ENCODE measurements at regions not wholly inside any gene's neighbourhood (a gene's known extent, or its start where the extent isn't known, plus 50 kb on each side); places are given as distances from the start of the nearest gene placed in this dataset.

DNA sequence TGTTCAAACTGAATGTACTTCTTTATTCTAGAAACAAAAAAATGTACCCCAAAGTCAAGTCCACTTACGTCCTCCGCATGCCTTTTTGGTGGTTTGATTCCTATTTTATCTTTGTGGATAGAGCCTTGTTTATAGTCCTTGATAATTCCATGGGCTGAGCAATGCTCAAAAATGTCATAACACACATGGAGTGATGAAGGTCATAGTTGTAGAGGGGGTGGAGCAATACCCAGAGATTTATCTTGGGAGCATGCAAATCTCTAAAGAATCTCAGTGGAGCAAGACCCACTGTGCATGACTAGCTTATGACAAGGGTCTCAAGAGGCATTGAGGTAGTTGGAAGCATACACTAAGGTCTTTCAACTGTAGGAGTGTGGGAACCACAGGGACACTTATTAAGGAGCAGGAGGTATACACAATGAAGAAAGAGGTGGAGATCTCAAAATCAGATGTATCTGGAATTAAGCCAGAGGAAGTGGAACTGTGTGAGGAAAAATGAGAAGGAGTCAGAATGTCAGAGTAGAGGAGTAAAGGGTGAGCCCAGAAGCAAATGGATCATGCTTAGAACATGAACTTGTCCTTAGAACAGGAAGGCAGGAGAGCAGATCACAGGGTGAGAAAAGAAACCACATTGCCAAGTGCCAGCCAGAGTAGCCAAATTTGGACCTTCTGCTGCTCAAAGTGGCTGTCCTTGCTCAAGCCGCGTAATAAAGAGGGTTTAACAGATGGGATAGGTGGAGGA lies 68.1 kb upstream of the STK39 start:
- intact Hi-C loops (cut with DNase I): no loop called here
- FAIRE-seq (no peak), DNase-seq (no peak)
- Histone ChIP-seq H3K9me3 (ENCODE audit: control insufficient read depth in 2 of 3, insufficient read depth in 1 of 3, low read length in 3 of 3) (no peaks in the 10 kb centered on the region), H3K4me1 (ENCODE audit: control insufficient read depth in 2 of 3, insufficient read depth in 2 of 3, low read depth in 1 of 3, low read length in 3 of 3) (no peaks in the 10 kb centered on the region), H3K27ac (ENCODE audit: low read depth in 2 of 2, low read length in 2 of 2) (no peak overlapping the region), H3K36me3 (ENCODE audit: control insufficient read depth in 2 of 3, insufficient read depth in 3 of 3, low read length in 3 of 3) (no peaks in the 10 kb centered on the region), H3K4me3 (ENCODE audit: low read length in 3 of 3) (no peak overlapping the region), H3K9ac (ENCODE audit: low read length in 3 of 3) (no peak overlapping the region), H3K27me3 (ENCODE audit: control insufficient read depth, insufficient read depth, low read length) (no peaks in the 10 kb centered on the region)
- TF ChIP-seq, protein P1, sequence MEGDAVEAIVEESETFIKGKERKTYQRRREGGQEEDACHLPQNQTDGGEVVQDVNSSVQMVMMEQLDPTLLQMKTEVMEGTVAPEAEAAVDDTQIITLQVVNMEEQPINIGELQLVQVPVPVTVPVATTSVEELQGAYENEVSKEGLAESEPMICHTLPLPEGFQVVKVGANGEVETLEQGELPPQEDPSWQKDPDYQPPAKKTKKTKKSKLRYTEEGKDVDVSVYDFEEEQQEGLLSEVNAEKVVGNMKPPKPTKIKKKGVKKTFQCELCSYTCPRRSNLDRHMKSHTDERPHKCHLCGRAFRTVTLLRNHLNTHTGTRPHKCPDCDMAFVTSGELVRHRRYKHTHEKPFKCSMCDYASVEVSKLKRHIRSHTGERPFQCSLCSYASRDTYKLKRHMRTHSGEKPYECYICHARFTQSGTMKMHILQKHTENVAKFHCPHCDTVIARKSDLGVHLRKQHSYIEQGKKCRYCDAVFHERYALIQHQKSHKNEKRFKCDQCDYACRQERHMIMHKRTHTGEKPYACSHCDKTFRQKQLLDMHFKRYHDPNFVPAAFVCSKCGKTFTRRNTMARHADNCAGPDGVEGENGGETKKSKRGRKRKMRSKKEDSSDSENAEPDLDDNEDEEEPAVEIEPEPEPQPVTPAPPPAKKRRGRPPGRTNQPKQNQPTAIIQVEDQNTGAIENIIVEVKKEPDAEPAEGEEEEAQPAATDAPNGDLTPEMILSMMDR (IDR thresholded peaks at IDR 0.05; ENCODE audit: borderline replicate concordance, extremely low read depth, insufficient read depth): no peak

DNA sequence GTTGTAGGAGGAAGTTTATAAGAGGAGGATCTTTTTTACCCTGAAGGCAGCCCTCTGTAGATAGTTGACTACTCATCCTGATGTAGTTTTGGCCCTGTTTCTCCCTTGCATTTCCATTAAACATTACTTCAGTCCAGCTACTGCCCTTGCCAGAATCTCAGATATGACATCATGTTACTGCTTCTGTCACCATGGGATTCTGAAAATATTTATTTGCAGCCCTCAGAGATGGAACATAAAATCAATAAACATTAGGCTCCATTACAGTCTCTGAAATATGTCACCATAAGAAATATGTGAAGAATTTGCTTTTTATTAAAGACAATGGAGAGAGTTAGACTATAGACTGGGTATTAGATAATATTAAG lies 68.7 kb upstream of the STK39 start:
- no peaks in the 10 kb centered on the region for H3K36me3 ChIP-seq (ENCODE audit: control insufficient read depth in 2 of 3, insufficient read depth in 3 of 3, low read length in 3 of 3)
- H3K9me3 ChIP-seq (ENCODE audit: control insufficient read depth in 2 of 3, insufficient read depth in 1 of 3, low read length in 3 of 3): no peaks in the 10 kb centered on the region
- H3K4me3 ChIP-seq (ENCODE audit: low read length in 3 of 3): no peak overlapping the region
- no peaks in the 10 kb centered on the region for H3K4me1 ChIP-seq (ENCODE audit: control insufficient read depth in 2 of 3, insufficient read depth in 2 of 3, low read depth in 1 of 3, low read length in 3 of 3)
- intact Hi-C loops (cut with DNase I): no loop called here
- DNase-seq (no peak), FAIRE-seq (no peak)
- H3K27ac ChIP-seq (ENCODE audit: low read depth in 2 of 2, low read length in 2 of 2): no peak overlapping the region
- H3K27me3 ChIP-seq (ENCODE audit: control insufficient read depth, insufficient read depth, low read length): no peaks in the 10 kb centered on the region
- H3K9ac ChIP-seq (ENCODE audit: low read length in 3 of 3): no peak overlapping the region
- TF ChIP-seq, protein P1 (IDR thresholded peaks at IDR 0.05; ENCODE audit: borderline replicate concordance, extremely low read depth, insufficient read depth): no peak

DNA sequence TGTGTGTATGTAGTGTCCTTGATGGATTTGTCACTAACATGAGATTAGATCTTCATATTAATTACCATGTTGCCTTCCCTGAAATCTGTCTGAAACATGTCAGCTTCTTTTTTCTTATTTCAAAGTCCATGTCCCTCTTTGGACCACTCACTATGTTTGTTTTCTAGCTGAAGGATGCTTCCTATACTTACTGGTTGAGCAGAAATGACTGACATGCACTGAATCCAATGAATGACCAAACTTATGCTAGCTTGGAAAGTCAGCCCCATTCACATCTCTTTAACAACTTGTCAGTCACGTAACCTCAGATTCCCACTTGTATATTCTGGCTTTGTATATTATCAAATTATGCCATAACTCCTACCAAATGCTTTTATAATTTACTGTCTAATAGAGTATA lies 69.9 kb upstream of the STK39 start:
- Histone ChIP-seq H3K9me3 (ENCODE audit: control insufficient read depth in 2 of 3, insufficient read depth in 1 of 3, low read length in 3 of 3) (no peaks in the 10 kb centered on the region), H3K9ac (ENCODE audit: low read length in 3 of 3) (no peak overlapping the region), H3K27ac (ENCODE audit: low read depth in 2 of 2, low read length in 2 of 2) (no peak overlapping the region), H3K4me3 (ENCODE audit: low read length in 3 of 3) (no peak overlapping the region), H3K36me3 (ENCODE audit: control insufficient read depth in 2 of 3, insufficient read depth in 3 of 3, low read length in 3 of 3) (no peaks in the 10 kb centered on the region), H3K27me3 (ENCODE audit: control insufficient read depth, insufficient read depth, low read length) (no peaks in the 10 kb centered on the region), H3K4me1 (ENCODE audit: control insufficient read depth in 2 of 3, insufficient read depth in 2 of 3, low read depth in 1 of 3, low read length in 3 of 3) (no peaks in the 10 kb centered on the region)
- TF ChIP-seq, protein P1 (IDR thresholded peaks at IDR 0.05; ENCODE audit: borderline replicate concordance, extremely low read depth, insufficient read depth): no peak
- no peak for FAIRE-seq
- no peak for DNase-seq
- intact Hi-C loops (cut with DNase I): no loop called here

DNA sequence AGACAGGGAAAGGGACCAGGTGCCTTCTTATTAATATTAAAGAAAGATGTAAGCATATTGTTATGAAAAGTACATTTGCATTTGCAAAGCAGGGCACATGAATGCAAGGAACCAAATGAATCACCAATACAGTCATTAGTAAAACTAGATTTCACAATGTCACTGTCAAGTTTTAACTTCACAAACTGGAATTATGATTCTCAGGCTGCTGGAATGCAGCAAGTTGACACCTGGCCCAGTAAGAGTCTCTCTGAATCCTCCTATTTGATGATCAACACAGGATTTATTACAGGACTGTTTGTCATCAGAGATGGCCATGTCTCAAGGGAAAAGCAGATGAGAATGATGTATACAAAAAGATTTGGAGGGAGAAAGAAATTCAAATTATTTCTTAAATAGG lies 72.9 kb upstream of the STK39 start:
- no peak for FAIRE-seq
- H3K27me3 ChIP-seq (ENCODE audit: control insufficient read depth, insufficient read depth, low read length): no peaks in the 10 kb centered on the region

More for the DNA sequence above, 72.9 kb upstream of the STK39 start:
- no peak overlapping the region for H3K27ac ChIP-seq (ENCODE audit: low read depth in 2 of 2, low read length in 2 of 2)
- no peak for DNase-seq
- no peak overlapping the region for H3K4me3 ChIP-seq (ENCODE audit: low read length in 3 of 3)
- H3K9me3 ChIP-seq (ENCODE audit: control insufficient read depth in 2 of 3, insufficient read depth in 1 of 3, low read length in 3 of 3): no peaks in the 10 kb centered on the region
- H3K9ac ChIP-seq (ENCODE audit: low read length in 3 of 3): no peak overlapping the region
- no peaks in the 10 kb centered on the region for H3K4me1 ChIP-seq (ENCODE audit: control insufficient read depth in 2 of 3, insufficient read depth in 2 of 3, low read depth in 1 of 3, low read length in 3 of 3)
- intact Hi-C loops (cut with DNase I): no loop called here
- TF ChIP-seq, protein P1 (IDR thresholded peaks at IDR 0.05; ENCODE audit: borderline replicate concordance, extremely low read depth, insufficient read depth): no peak
- H3K36me3 ChIP-seq (ENCODE audit: control insufficient read depth in 2 of 3, insufficient read depth in 3 of 3, low read length in 3 of 3): no peaks in the 10 kb centered on the region
